NCI-H1092 (cell line): ENCODE measurements at regions not wholly inside any gene's neighbourhood (a gene's known extent, or its start where the extent isn't known, plus 50 kb on each side); places are given as distances from the start of the nearest gene placed in this dataset.
"Not testable (repeated sequence)": the region's sequence is repeated elsewhere in the genome, so short reads cannot be mapped to it uniquely, and the experiment has no call there.

Source experiments
- DNase-seq: peaks from one replicate; lab custom pipeline; 2025; lab: John Stamatoyannopoulos, UW

DNA sequence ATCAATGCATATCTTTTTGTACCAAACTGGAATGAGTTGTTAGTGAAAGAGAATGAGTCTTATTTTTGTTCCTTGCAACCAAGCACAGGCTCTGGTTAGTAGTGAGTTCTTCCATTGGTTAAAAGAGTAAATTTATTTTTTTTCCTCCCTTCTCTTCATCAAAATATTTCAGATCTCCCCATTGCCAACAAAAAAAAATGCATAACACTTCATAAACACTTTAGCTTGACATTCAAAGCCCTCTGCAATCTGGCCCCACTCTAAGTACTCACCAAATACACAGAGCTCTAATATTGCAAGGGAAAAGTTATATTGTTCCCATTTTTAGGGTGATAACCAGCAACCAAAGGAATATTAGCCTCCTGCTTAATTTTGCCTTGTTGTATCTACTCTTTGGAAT, 333.0 kb upstream of the LUZP2 start:
- DNase-seq, result no peak

DNA sequence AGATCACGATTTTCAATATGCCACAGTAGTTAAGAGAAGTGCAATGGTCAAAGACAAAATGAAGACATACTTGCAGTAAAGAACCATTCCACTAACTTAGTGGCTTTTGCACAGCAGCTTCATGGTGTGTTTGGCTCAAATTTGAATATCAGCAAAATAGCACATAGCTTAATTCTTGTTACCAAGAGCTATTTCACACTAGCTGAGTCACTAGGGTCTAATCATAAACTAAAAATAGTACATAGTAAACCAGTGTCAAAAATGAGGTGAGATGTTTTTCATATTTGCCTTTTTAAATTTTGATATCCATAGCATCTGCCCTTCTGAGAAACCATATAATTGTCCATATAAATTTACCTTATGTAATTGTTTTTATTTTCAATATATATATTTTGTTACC, 325.0 kb upstream of the LUZP2 start:
- no peak for DNase-seq

DNA sequence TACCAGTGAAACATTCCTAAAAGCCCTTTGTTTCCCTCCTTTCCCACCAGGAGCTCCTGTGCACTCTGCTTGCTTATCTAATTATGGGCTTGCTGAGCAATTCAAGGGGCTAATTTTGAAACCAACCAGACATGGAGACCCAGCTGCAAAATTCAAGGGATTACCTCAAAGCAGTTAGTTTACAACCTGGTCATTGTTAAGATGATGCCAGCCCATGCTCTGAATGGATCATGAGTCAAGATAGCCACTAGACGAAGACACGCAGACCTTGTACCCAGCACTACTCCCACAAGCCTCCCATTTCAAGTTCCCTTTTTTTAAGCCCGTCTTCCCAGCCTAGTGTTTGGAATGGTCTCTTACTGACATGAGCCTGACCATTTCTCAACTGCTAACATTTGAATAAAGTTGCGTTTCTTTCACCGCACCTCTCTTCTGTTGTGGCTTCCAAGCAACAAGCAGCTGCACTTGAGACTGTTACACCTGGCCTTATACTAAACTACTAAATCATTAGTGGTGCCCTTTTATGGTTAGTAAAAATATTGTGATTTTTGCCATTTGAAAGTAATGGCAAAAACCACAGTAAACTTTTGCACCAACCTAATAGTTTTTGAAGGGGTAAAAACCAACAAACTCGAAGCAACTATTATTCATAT, 315.3 kb upstream of the LUZP2 start:
- no peak for DNase-seq

DNA sequence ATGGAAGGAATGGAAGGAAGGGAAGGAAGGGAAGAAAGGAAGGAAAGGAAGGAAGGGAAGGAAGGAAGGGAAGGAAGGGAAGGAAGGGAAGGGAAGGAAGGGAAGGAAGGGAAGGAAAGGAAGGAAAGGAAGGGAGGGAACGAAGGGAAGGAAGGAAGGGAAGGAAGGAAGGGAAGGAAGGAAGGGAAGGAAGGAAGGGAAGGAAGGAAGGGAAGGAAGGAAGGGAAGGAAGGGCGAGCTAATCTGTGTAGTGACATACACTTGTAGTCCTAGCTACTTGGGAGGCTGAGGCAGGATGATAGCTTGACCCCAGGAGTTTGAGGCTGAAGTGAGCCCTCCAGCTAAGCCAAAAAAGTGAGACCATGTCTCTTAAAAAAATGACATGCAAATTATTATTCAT, 311.3 kb upstream of the LUZP2 start:
- not testable (repeated sequence) for DNase-seq

DNA sequence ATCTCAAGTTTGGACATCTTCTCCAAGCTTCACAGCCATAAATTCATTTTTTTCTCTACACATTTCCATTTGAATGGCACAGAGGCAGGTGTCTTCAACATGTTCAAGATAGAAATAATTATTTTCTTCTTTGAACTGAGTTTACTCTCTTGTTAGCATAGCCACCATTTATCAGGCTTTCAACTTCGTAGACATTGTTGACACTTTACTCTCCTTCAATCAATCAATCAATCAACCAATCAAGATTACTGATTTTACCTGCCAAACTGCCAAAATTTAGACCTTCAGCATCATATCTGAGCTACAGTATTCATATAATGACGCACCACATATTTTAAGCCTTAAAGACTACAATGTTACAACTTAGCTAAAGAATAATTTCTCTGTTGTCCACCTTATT, 300.1 kb upstream of the LUZP2 start:
- no peak for DNase-seq

DNA sequence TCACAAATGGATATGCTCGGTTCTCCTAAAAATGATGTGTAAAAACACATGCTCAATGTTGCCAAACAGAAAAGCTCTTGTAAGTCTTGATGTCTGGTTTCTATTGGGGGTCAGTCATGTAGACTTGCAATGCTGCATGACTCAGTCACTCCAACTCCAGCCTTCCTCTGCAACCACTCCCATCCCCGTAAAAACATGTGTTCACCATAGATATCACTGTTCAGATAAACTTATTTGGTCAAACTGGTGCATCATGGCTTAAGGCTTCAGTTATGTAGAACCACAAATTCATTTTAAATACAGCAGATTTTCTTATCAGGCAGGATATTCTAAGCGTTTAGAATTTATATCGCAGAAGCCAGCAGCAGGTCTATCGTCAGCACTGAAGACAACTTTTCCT, 298.4 kb upstream of the LUZP2 start:
- no peak for DNase-seq

DNA sequence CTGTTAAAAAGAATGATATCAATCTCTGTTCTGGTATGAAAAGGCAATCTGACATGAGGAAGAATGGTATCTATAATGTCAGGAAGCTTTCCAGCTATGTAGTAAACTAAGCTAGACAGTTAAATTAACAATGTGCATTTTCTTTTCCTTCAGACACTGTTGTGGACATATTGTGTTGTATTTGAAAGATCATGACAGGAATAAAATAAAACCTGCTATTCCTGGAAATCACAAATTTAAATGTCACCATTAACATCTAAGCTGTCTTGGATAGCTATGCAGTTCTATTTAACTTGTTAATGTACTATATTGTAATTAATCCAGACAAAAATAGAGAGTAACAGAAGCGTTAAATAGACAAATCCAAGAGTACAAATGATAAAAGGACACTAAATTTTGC, 297.4 kb upstream of the LUZP2 start:
- DNase-seq, result no peak

DNA sequence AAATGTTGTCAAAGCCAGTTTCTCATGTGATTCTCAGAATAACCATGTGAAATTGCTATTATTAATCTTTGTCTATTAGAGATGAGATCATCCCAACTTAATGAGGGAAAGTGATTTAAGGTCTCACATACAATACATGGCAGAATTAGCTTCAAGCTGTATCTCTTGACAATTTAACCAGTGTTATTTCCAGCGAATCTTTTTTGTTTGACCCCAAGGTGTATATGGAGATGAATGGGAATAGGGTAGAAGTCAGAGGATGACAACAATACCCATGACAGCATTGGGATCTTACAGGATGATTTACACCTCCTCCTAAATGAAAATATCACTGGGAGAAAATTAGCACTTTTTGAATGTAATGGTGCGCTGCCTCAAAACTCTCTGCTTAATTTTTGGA, 290.8 kb upstream of the LUZP2 start:
- no peak for DNase-seq

DNA sequence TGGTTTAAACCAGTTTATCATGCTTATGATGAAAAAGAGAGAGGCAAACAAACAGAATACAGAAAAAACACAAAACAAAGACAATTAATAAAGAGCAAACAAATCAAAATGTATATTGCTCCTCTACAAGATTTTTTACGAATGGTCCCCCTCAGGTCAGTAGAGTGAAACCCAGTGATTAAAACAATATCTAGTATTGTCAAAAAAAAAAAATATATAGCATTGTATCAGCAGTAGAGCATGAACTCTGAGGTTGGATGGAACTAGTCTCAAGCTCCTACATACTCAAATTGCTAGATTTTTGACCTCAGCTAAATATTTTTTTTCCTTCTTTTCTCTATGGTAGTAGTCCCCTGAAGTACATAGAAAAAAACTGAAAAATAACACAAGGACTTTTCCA, 290.3 kb upstream of the LUZP2 start:
- no peak for DNase-seq

DNA sequence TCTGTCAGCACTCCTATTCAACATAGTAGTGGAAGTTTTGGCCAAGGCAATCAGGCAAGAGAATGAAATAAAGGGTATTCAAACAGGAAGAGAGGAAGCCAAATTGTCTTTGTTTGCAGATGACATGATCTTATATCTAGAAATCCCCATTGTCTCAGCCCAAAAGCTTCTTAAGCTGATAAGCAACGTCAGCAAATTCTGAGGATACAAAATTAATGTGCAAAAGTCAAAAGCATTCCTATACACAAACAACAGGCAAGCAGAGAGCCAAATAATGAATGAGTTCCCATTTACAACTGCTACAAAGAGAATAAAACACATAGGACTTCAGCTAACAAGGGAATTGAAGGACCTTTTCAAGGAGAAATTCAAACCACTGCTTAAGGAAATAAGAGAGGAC, 280.4 kb upstream of the LUZP2 start:
- no peak for DNase-seq

DNA sequence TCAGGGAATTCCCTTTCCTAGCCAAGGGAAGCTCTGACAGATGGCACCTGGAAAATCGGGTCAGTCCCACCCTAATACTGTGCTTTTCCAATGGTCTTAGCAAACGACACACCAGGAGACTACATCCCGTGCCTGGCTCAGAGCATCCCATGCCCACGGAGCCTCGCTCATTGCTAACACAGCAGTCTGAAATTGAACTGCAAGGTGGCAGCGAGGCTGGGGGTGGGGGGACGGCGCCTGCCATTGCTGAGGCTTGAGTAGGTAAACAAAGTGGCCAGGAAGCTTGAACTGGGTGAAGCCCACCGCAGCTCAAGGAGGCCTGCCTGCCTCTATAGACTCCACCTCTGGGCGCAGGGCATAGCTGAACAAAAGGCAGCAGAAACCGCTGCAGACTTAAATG, 279.5 kb upstream of the LUZP2 start:
- not testable (repeated sequence) for DNase-seq

DNA sequence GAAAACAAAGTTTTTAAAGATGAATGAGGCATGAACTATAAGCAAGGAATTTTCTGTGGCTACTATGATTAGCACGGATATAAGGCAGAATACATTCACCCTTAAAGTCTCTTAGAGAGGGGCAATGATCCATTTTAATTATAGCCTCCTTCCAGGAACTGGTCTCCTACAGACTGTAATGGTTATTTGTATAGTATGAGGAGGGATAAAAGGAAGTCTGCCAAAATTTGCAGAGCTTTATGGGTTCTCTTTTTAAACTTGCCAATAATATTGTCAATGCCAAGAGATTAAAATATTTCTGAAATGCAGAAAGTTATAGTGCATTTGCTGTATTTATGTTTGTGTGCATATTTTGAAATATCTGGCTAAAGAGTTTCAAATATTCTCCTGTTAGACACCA, 271.4 kb upstream of the LUZP2 start:
- DNase-seq, result no peak

DNA sequence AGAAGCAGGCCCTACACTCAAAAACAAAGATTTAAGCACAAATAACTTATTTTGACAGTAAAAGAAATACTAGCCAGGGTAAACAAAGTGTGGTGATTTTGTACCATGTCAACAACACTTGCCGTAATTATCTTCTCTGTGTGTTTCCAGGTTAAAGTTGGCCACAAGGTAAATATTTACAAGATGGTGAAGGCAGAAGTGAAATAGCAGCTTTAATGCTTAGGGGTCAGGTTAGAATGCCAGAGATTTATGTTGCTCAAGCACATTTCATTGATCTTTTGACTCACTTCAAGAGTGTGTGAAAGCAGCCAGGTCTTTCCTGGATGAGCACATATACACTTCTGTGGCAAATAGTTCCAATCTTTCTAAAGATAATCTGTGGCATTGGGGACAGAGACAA, 270.2 kb upstream of the LUZP2 start:
- DNase-seq, result no peak

DNA sequence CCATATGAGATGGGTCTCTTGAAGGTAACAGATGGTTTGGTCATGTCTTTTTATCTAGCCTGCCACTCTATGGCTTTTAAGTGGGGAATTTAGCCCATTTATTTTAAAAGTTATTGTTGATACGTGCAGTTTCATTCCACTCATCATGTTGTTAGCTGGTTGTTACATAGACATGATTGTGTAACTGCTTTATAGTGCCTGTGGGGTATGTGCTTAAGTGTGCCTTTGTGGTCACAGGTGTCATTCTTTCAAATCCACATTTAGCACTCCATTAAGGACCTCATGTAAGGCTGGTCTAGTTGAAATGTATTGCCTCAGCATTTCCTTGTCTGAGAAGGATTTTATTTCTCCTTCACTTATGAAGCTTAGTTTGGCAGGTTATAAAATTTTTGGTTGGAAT, 263.8 kb upstream of the LUZP2 start:
- no peak for DNase-seq

DNA sequence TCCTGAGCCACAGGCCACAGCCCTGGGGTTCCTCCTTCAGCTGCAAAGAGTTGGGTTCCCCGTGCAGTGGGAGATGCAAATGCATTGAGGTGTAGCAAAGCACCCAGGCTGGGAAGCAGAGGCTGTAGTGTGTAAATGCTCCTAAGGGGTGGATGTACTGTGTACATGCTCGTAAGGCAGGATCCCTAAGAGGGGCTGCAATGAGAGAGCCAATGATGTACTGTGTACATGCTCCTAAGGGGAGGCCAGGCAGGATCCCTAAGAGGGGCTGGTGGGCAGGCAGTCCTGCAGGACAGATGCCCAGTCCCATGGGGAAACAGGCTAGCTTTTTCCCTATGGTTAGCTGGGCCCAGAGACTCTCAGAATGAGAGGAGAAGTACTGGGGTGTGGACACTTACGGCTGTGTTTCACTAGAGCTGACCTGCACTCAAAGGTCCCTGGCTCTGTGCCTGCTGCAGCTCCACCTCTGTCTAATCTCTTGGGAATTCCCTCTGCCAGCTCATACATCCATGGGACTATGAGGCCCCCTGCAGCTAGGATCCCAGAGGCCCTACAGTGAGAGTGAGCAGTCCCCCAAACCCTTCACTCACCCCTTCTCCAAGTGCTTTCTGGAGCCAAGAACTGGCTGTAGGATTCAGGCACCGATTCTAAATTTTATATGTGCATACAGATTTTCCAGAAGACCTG, 261.9 kb upstream of the LUZP2 start:
- DNase-seq, result no peak

DNA sequence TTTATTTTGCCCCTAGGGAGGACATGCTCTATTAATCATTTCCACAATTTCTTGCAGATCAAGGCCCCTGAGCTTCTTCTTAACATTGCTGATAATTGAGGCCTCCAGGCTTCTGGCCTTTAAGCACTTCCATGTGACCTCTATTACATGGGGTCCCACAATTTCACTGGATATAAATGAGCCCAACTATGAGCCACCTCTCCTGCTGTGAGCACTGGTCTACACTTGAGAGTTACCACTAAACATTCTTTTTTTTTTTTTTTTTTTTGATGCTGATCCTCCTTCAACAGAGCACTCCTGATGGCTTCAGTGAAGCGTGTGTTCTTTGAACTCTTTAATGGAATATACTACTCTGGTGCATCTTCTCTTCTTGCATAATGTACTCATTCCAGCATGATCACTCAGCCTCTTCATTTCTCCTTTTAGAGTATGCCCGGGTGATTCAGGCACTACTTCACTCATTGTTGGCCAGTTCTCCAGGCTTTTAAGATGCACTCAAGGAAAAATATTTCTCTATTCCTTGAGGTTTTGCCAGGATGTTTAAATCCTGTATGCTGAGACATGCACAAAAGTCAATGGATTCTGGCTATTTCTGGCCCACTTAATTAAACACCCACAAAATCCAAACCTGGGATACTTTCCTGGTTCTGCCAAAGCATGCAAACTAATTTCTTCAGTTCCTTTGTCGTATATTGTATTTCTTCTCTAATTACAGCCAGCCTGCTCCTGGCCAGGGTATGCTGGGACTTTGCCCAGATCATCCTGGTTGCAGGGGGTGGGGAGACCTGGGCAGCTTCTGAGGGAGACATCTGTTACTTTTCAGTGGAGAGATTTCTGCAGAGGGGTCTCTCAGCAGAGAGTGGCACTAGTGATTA, 257.8 kb upstream of the LUZP2 start:
- no peak for DNase-seq

DNA sequence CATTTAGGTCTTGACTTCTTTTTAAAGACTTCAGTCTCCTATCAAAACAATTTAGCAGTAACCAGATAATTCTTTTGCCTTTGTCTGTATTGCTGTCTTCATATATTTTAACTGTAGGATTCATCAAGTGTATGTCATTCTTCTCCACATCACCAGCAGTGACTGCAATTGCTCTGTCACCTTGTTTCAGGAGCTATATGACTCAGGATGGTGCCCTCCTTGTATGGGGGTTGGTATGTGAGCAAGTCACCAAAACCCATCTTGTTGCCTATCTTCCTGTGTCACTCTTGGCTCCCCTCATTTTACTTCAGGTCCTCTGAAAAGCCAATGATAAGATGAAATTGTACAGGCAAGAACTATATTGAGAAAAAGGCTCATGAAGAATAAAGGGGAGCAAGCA, 256.9 kb upstream of the LUZP2 start:
- no peak for DNase-seq

DNA sequence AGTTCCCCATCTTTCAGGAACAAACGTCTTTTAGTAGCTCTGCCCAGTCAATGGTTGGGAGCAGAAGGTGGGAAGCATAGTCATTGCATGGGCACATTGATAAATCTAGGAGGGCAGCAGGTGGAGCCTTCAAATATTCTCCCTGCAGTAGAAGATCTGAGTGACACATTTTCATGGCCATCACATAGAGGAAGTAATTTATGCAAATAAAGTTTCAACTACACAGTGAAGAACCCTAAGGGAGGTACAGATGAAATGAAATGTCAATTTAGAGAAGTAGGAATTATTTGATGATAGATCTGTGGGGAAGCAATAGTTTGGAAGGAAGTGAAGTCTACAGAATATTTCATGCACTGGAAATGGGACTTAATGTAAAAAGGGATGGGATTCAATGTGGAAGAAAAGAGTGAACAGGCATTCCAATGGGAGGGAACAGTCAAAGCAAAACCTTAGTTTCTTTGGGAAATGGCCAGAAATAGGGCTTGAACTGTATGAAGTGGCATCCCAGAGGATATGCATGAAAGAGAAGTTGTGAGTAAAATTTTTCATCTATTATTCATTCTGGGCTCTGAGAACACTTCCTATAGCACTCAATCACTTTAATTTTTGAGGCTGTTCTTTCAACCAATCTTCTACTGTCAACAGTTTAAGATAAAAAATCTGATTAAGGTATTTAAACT, 256.2 kb upstream of the LUZP2 start:
- DNase-seq, result no peak

DNA sequence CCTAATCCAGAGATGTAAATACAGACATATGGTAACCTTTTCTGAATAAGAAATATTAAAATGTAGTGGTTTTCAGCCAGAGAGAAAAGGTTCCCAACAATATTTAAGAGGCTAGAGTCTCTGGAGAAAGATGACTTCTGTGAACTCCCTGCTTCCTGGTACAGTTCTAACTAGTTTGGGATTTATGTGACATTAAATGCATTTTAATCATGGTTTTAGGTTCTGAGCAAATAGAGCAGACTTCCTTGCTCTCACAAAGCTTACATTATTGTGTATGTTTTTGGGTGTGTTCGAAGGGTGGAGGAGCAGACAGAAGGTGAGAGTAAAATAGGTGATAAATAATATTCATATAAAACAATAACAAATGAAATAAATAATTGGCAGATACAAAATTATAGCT, 250.1 kb upstream of the LUZP2 start:
- no peak for DNase-seq

DNA sequence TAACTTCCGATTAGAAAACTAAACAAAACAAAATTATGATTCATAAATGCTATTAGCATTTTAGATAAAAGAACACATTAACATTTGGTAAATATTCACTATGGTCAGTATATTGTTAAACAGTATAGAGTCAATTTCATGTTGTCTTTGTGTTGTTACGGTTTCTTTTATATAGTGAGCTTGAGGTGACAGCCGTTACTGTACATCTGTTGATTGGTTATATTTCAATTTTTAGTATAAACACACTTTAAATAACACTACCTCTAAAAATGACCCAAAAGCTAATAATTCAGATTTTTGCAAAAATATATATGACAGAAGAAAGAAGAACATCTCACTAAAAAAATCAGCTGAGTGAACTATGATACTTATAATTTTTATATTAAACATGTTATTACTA, 249.0 kb upstream of the LUZP2 start:
- no peak for DNase-seq

DNA sequence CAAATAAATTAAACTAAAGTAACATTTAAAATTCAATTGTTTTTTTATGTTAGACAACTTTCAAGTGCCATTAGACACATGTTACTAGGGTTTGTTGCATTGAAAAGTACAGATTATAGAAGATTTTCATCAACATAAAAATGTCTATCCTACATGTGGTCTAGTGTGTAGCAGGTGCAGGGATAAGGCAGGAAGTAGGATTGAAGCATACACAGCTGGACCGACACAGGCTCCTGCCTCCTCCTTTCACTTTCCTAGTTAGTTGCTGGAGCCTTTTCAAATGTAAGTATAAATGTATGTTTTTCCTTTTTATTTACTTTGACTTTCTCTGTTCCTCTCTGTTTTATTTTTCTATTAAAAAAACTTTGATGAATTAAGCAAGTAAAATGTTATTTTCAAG, 246.9 kb upstream of the LUZP2 start:
- no peak for DNase-seq

DNA sequence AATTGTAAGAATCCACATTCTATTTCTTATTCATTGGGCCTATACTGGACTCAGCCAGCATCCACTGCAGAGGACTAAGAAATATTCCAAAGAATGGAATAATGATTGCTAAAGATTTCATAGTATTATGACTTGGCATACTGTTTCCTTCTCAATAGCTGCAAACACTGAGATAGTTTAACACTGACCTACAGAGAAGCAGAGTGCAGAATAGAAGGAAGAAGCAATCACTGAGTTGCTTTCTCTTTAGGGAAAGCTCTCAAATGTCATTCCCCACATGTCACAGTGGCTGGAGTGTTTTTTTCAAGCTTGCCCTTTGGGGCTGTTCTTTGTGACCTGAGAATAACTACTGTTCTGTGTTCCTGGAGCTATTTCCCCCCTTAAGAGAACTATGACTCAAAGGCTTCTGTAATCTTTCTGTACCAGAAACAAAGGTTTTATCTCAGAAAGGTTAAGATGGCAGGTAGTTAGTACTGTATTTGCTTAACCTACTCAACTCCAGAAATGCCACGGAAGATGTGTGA, 243.6 kb upstream of the LUZP2 start:
- no peak for DNase-seq
